Spleen (tissue), 11 donors: ENCODE measurements at regions not wholly inside any gene's neighbourhood (a gene's known extent, or its start where the extent isn't known, plus 50 kb on each side); places are given as distances from the start of the nearest gene placed in this dataset.

Experiments used
- DNase-seq: peaks from one replicate; pipeline ENCODE4 v3.0.0-alpha.2; 2020
- H3K27ac ChIP-seq, 8 donors: fragments of 200-600 bp; sonication (generic) in 7 of 8; 1 replicate in 4 of 8; 2 replicates in 4 of 8; pipeline versions ENCODE4 v1.5.0 to v1.8.0; 2016 to 2021; ENCODE audit warnings: inconsistent platforms in 4 of 8, mild to moderate bottlenecking in 4 of 8, moderate library complexity in 1 of 8
- H3K27me3 ChIP-seq, 7 donors: fragments of 200-600 bp; sonication (generic) in 6 of 7; replicated peaks in 1 of 7; 1 replicate in 4 of 7; 2 replicates in 3 of 7; pipeline versions ENCODE4 v1.5.0 to v1.8.0; 2016 to 2021; ENCODE audit warnings: inconsistent platforms in 3 of 7, mild to moderate bottlenecking in 1 of 7
- H3K36me3 ChIP-seq, 6 donors: fragments of 200-600 bp; sonication (generic) in 5 of 6; 1 replicate in 4 of 6; 2 replicates in 2 of 6; pipeline versions ENCODE4 v1.5.0 to v1.8.0; 2016 to 2021; ENCODE audit warnings: inconsistent platforms in 2 of 6
- H3K4me1 ChIP-seq, 6 donors: fragments of 200-600 bp; sonication (generic) in 5 of 6; 1 replicate in 3 of 6; 2 replicates in 3 of 6; pipeline versions ENCODE4 v1.5.0 to v1.8.0; 2016 to 2021; ENCODE audit warnings: inconsistent platforms in 3 of 6
- H3K4me3 ChIP-seq, 8 donors: fragments of 200-600 bp; sonication (generic) in 7 of 8; 1 replicate in 4 of 8; 2 replicates in 4 of 8; pipeline versions ENCODE4 v1.5.0 to v1.8.0; 2016 to 2021; ENCODE audit warnings: inconsistent platforms in 4 of 8, mild to moderate bottlenecking in 4 of 8, moderate library complexity in 2 of 8
- H3K9me3 ChIP-seq, 8 donors: fragments of 200-600 bp; sonication (generic) in 7 of 8; 1 replicate in 4 of 8; 2 replicates in 4 of 8; pipeline versions ENCODE4 v1.5.0 to v1.8.0; 2016 to 2021; ENCODE audit warnings: inconsistent platforms in 4 of 8
- CTCF ChIP-seq, 11 experiments: fragments of 200-600 bp in 7 of 11; fragments of 450-650 bp in 4 of 11; sonication (generic) in 4 of 11; IDR thresholded peaks in 8 of 11; conservative IDR thresholded peaks in 3 of 11; 1 replicate in 7 of 11; 2 replicates in 4 of 11; pipeline versions ENCODE4 v1.4.0 to v1.8.0; 2016 to 2021; ENCODE audit warnings: antibody characterized with exemption in 11 of 11, inconsistent platforms in 4 of 11, mild to moderate bottlenecking in 1 of 11
- POLR2A ChIP-seq, 3 donors: fragments of 450-650 bp; IDR thresholded peaks; one replicate each; pipeline ENCODE4 v1.5.1; 2017; ENCODE audit warnings: antibody characterized with exemption in 3 of 3, mild to moderate bottlenecking in 1 of 3
- POLR2AphosphoS5 ChIP-seq, 3 donors: sonication (generic); formaldehyde crosslinking; IDR thresholded peaks; one replicate each; pipeline ENCODE4 v1.5.1; 2017; ENCODE audit warnings: antibody characterized with exemption in 3 of 3
- WGBS, 5 donors: extraction: QIAGEN DNeasy Blood & Tissue Kit in 3 of 5; methylation state at CpG; one replicate each; pipeline versions ENCODE4 v1.1.5 to v1.1.7; 2013 to 2018; 5-methylcytosine and 5-hydroxymethylcytosine counted together
- intact Hi-C: fragments of 100-400 bp; cut with DNase I; formaldehyde crosslinking; loops from one replicate; pipeline ENCODE4 v1.15.0; 2023; ENCODE audit warnings: low total_unique reads
- donor health status: healthy with polysubstance abuse.
- donor health status: DM: no; HTN: no; CAD: no; lungs with moderate emphysema.
- donor health status: DM: no; HTN: no; CAD: no.
- donor health status: Bipolar disorder and iron deficiency.
- donor health status: healthy.
- donor health status: DM: no; HTN: no; CAD: no.
- donor health status: DM: yes; HTN: yes; CAD: no.

GRCh38 chr1:60569189-60569588 is 495.6 kb upstream of the C1orf87 start:
- Histone ChIP-seq H3K27ac (no peak overlapping the region), H3K4me1 (peaks cover 0 to 22% (median 8%) of the 10 kb centered on the region in 6 donors), H3K36me3 (no peaks in the 10 kb centered on the region), H3K4me3 (no peak overlapping the region), H3K9me3 (no peaks in the 10 kb centered on the region), H3K27me3 (no peaks in the 10 kb centered on the region)
- 96 to 100% (median 98%) methylated on average over 2 of the region's 2 CpGs for WGBS, 5 donors
- intact Hi-C loops = no loop called here
- TF ChIP-seq POLR2AphosphoS5 (IDR thresholded peaks at IDR 0.05) (no peak), CTCF (IDR thresholded peaks at IDR 0.05 in 8 of 11, conservative IDR thresholded peaks at IDR 0.05 in 3 of 11) (no peak), POLR2A (IDR thresholded peaks at IDR 0.05) (no peak)
- DNase-seq = no peak

GRCh38 chr1:60567256-60567655 is 493.7 kb upstream of the C1orf87 start:
- H3K27ac ChIP-seq = no peak overlapping the region
- no peak for DNase-seq

GRCh38 chr1:60564916-60565750 is 491.6 kb upstream of the C1orf87 start:
- TF ChIP-seq POLR2AphosphoS5 (IDR thresholded peaks at IDR 0.05) = no peak
- no peak for TF ChIP-seq CTCF (IDR thresholded peaks at IDR 0.05 in 8 of 11, conservative IDR thresholded peaks at IDR 0.05 in 3 of 11)
- TF ChIP-seq POLR2A (IDR thresholded peaks at IDR 0.05) = no peak
- Histone ChIP-seq H3K4me1 (peaks cover 0 to 8% (median 0%) of the 10 kb centered on the region in 6 donors), H3K4me3 (no peak overlapping the region), H3K27ac (no peak overlapping the region), H3K36me3 (no peaks in the 10 kb centered on the region), H3K9me3 (no peaks in the 10 kb centered on the region), H3K27me3 (no peaks in the 10 kb centered on the region)
- intact Hi-C loops = no loop called here
- no peak for DNase-seq
- 15 to 32% (median 24%) methylated on average over 2 of the region's 2 CpGs for WGBS, 5 donors

More at GRCh38 chr1:60567256-60567655, 493.7 kb upstream of the C1orf87 start:
- H3K27me3 ChIP-seq = no peaks in the 10 kb centered on the region
- no peak overlapping the region for H3K4me3 ChIP-seq
- peaks cover 0 to 8% (median 0%) of the 10 kb centered on the region in 6 donors for H3K4me1 ChIP-seq
- H3K9me3 ChIP-seq = no peaks in the 10 kb centered on the region
- no peak for TF ChIP-seq CTCF (IDR thresholded peaks at IDR 0.05 in 8 of 11, conservative IDR thresholded peaks at IDR 0.05 in 3 of 11)
- no peak for TF ChIP-seq POLR2AphosphoS5 (IDR thresholded peaks at IDR 0.05)
- TF ChIP-seq POLR2A (IDR thresholded peaks at IDR 0.05) = no peak
- H3K36me3 ChIP-seq = no peaks in the 10 kb centered on the region
- intact Hi-C loops = no loop called here

GRCh38 chr1:60563777-60564535 is 490.4 kb upstream of the C1orf87 start:
- no peaks in the 10 kb centered on the region for H3K36me3 ChIP-seq
- intact Hi-C loops = no loop called here
- H3K27ac ChIP-seq = no peak overlapping the region
- H3K9me3 ChIP-seq = no peaks in the 10 kb centered on the region
- 85 to 95% (median 90%) methylated on average over 4 of the region's 4 CpGs for WGBS, 5 donors
- peaks cover 0 to 8% (median 0%) of the 10 kb centered on the region in 6 donors for H3K4me1 ChIP-seq
- H3K4me3 ChIP-seq = no peak overlapping the region
- no peak for DNase-seq
- no peak for TF ChIP-seq POLR2A (IDR thresholded peaks at IDR 0.05)
- TF ChIP-seq CTCF (IDR thresholded peaks at IDR 0.05 in 8 of 11, conservative IDR thresholded peaks at IDR 0.05 in 3 of 11) = no peak
- TF ChIP-seq POLR2AphosphoS5 (IDR thresholded peaks at IDR 0.05) = no peak
- H3K27me3 ChIP-seq = no peaks in the 10 kb centered on the region
